H1 (cell line): ENCODE measurements at regions not wholly inside any gene's neighbourhood (a gene's known extent, or its start where the extent isn't known, plus 50 kb on each side); places are given as distances from the start of the nearest gene placed in this dataset.

Source experiments
- ATF3 ChIP-seq: IDR thresholded peaks from 2 replicates; pipeline ENCODE4 v1.6.1; 2011; ENCODE audit warnings: low read depth, mild to moderate bottlenecking, low read length; ENCODE audit not compliant: insufficient read depth
- CEBPB ChIP-seq: IDR thresholded peaks from 2 replicates; pipeline ENCODE4 v1.6.1; 2012; ENCODE audit warnings: low read depth, low read length
- CTCF ChIP-seq, 3 experiments: IDR thresholded peaks; 1 replicate in 2 of 3; 2 replicates in 1 of 3; pipeline versions ENCODE4 v1.5.1 to v1.6.1; 2011; ENCODE audit warnings: low read length in 3 of 3, mild to moderate bottlenecking in 3 of 3, inconsistent platforms in 2 of 3, low read depth in 1 of 3, moderate library complexity in 1 of 3; ENCODE audit not compliant: insufficient read depth in 1 of 3; ENCODE audit errors: control extremely low read depth in 1 of 3
- EGR1 ChIP-seq: IDR thresholded peaks from 2 replicates; pipeline ENCODE4 v1.6.1; 2011; ENCODE audit warnings: low read depth, low read length, borderline replicate concordance
- GTF2F1 ChIP-seq: IDR thresholded peaks from 2 replicates; pipeline ENCODE4 v1.6.1; 2012; ENCODE audit warnings: low read depth, low read length, improper control_type of control experiment, borderline replicate concordance
- MAX ChIP-seq: IDR thresholded peaks from 2 replicates; pipeline ENCODE4 v1.6.1; 2012; ENCODE audit warnings: inconsistent platforms
- NRF1 ChIP-seq: IDR thresholded peaks from 2 replicates; pipeline ENCODE4 v1.6.1; 2011; ENCODE audit warnings: mild to moderate bottlenecking, low read depth, low read length, improper control_type of control experiment
- PHF8 ChIP-seq: fragments of 200-600 bp; sonication (generic); conservative IDR thresholded peaks from 2 replicates; pipeline ENCODE4 v1.7.1; 2012; ENCODE audit warnings: low read depth, mild to moderate bottlenecking, inconsistent platforms, low read length, moderate library complexity
- POLR2A ChIP-seq, 2 experiments: IDR thresholded peaks; 1 replicate in 1 of 2; 2 replicates in 1 of 2; pipeline ENCODE4 v1.6.1; 2011; ENCODE audit warnings: low read depth in 2 of 2, low read length in 2 of 2, mild to moderate bottlenecking in 2 of 2; ENCODE audit errors: control extremely low read depth in 1 of 2
- RAD21 ChIP-seq, 2 experiments: IDR thresholded peaks in 1 of 2; conservative IDR thresholded peaks in 1 of 2; 2 replicates each; pipeline ENCODE4 v1.6.1; 2011; ENCODE audit warnings: low read depth in 2 of 2, low read length in 2 of 2, improper control_type of control experiment in 1 of 2, inconsistent platforms in 1 of 2, mild to moderate bottlenecking in 1 of 2, moderate library complexity in 1 of 2
- RNF2 ChIP-seq: fragments of 200-900, 300-1000 bp; sonication (generic); IDR thresholded peaks from 2 replicates; pipeline ENCODE4 v1.7.1; 2016; ENCODE audit warnings: borderline replicate concordance, low read depth, mild to moderate bottlenecking, antibody characterized with exemption, low read length; ENCODE audit not compliant: poor library complexity, severe bottlenecking; ENCODE audit errors: missing control alignments
- SRF ChIP-seq: IDR thresholded peaks from 2 replicates; pipeline ENCODE4 v1.6.1; 2011; ENCODE audit warnings: mild to moderate bottlenecking, low read depth, low read length, moderate library complexity
- TAF1 ChIP-seq: IDR thresholded peaks from 2 replicates; pipeline ENCODE4 v1.6.1; 2011; ENCODE audit warnings: mild to moderate bottlenecking, low read depth, low read length
- YY1 ChIP-seq: IDR thresholded peaks from 2 replicates; pipeline ENCODE4 v1.6.1; 2011; ENCODE audit warnings: low read depth, mild to moderate bottlenecking, low read length

GRCh38 chr4:110248831-110249253 is 50.4 kb upstream of the ELOVL6 start:
- TF ChIP-seq MAX: no peak
- TF ChIP-seq CTCF (IDR thresholded peaks at IDR 0.05; ENCODE audit: control extremely low read depth in 1 of 3, insufficient read depth in 1 of 3, low read depth in 1 of 3, low read length in 3 of 3): no peak
- no peak for TF ChIP-seq RAD21 (IDR thresholded peaks at IDR 0.05 in 1 of 2, conservative IDR thresholded peaks at IDR 0.05 in 1 of 2; ENCODE audit: low read depth in 2 of 2, low read length in 2 of 2)
- TF ChIP-seq EGR1: no peak
- no peak for TF ChIP-seq RNF2
- no peak for TF ChIP-seq PHF8
- no peak for TF ChIP-seq GTF2F1
- TF ChIP-seq POLR2A (IDR thresholded peaks at IDR 0.05; ENCODE audit: control extremely low read depth in 1 of 2, low read depth in 2 of 2, low read length in 2 of 2): no peak
- no peak for TF ChIP-seq SRF
- no peak for TF ChIP-seq ATF3
- no peak for TF ChIP-seq CEBPB
- TF ChIP-seq YY1: no peak
- TF ChIP-seq NRF1: no peak
- TF ChIP-seq TAF1: no peak
